Fibroblast of mammary gland (primary cell): ENCODE measurements at regions not wholly inside any gene's neighbourhood (a gene's known extent, or its start where the extent isn't known, plus 50 kb on each side); places are given as distances from the start of the nearest gene placed in this dataset.
"Not testable (repeated sequence)": the region's sequence is repeated elsewhere in the genome, so short reads cannot be mapped to it uniquely, and the experiment has no call there.

Experiments used
- DNase-seq: peaks from one replicate; pipeline ENCODE4 v3.0.0-alpha.2; 2010; ENCODE audit warnings: low read depth
- H3K4me3 ChIP-seq: 2 replicates; pipeline ENCODE4 v1.5.1; 2011; ENCODE audit warnings: low read depth, mild to moderate bottlenecking, low read length, moderate library complexity; ENCODE audit not compliant: control insufficient read depth
- CTCF ChIP-seq: conservative IDR thresholded peaks from 2 replicates; pipeline ENCODE4 v1.5.1; 2011; ENCODE audit warnings: low read depth, low read length, inconsistent platforms; ENCODE audit not compliant: control insufficient read depth, insufficient read depth

GRCh38 chr6:112470376-112470775 lies 123.2 kb downstream of the RFPL4B start:
- no peak for TF ChIP-seq CTCF
- no peak for DNase-seq
- H3K4me3 ChIP-seq, result no peak overlapping the region

- no peak for DNase-seq
- TF ChIP-seq CTCF, result no peak
- H3K4me3 ChIP-seq, result no peak overlapping the region
Measured at GRCh38 chr6:112470950-112471349, 123.8 kb downstream of the RFPL4B start.

- no peak for TF ChIP-seq CTCF
- DNase-seq, result peak; percentile 82
- H3K4me3 ChIP-seq, result no peak overlapping the region
Measured at GRCh38 chr6:112475083-112475482, 128.0 kb downstream of the RFPL4B start.

- no peak for DNase-seq
- no peak overlapping the region for H3K4me3 ChIP-seq
- no peak for TF ChIP-seq CTCF
Measured at GRCh38 chr6:112477125-112477524, 130.0 kb downstream of the RFPL4B start.

GRCh38 chr6:112478036-112478435 lies 130.9 kb downstream of the RFPL4B start:
- no peak for TF ChIP-seq CTCF
- H3K4me3 ChIP-seq, result no peak overlapping the region
- DNase-seq, result no peak

DNA sequence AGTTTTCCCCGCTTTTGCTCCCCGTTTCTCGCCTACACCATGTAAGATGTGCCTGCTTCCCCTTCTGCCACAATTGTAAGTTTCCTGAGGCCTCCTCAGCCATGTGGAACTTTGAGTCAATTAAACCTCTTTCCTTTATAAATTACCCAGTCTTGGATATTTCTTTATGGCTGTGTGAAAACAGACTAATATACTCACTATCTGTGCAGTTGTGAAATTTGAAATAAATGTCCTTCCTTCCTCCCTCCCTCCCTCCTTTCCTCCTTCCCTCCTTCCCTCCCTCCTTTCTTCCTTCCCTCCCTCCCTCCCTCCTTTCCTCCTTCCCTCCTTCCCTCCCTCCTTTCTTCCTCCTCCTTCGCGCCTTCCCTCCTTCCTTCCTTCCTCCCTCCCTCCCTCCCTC lies 132.8 kb downstream of the RFPL4B start:
- not testable (repeated sequence) for DNase-seq

GRCh38 chr6:112480553-112480952 lies 133.4 kb downstream of the RFPL4B start:
- H3K4me3 ChIP-seq, result no peak overlapping the region
- peak; percentile 66 for DNase-seq
- no peak for TF ChIP-seq CTCF

More for the DNA sequence above, 132.8 kb downstream of the RFPL4B start:
- not testable (repeated sequence) for H3K4me3 ChIP-seq
